ENCODE measurements at regions not wholly inside any gene's neighbourhood (a gene's known extent, or its start where the extent isn't known, plus 50 kb on each side); places are given as distances from the start of the nearest gene placed in this dataset.

DNA sequence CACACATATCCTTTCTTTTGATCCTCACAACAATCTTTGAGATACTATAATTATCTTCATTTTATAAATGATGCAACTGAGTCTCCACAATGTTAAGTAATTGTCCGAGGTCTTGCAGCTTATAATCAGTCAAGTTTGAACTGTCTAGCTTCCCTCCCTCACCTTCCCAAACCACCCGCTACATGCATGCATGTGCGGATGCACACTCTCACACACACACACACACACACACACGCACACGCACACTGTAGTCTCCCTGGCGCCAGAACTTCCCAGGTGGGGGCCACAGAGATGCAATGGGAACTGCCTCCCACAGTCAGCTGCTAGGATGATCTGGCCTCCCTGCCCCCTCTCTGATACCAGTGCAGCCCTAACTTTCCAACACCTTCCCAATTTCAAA is 501.3 kb downstream of the BUD13 start:
- intact Hi-C loops (cut with DNase I): loop anchor here in 1 of 2 donors (5.0 to 10.0 kb wide), 2 partner anchors 277 to 944 kb away; no protein-coding TSS in a partner anchor
- DNase-seq (no peak), ATAC-seq (no peak)
- Histone ChIP-seq H3K36me3 (ENCODE audit: insufficient read depth in 1 of 2, low read depth in 1 of 2) (no peaks in the 10 kb centered on the region), H3K4me3 (no peak overlapping the region), H3K27ac (no peak overlapping the region), H3K27me3 (ENCODE audit: insufficient read depth in 3 of 3, low read length in 2 of 3) (peaks cover 0 to 13% (median 2%) of the 10 kb centered on the region in 3 donors), H3K9me3 (no peaks in the 10 kb centered on the region), H3K4me1 (no peaks in the 10 kb centered on the region)
- 81 to 88% (median 83%) methylated on average over 6 of the region's 6 CpGs for WGBS, 3 donors
- TF ChIP-seq, protein P1, sequence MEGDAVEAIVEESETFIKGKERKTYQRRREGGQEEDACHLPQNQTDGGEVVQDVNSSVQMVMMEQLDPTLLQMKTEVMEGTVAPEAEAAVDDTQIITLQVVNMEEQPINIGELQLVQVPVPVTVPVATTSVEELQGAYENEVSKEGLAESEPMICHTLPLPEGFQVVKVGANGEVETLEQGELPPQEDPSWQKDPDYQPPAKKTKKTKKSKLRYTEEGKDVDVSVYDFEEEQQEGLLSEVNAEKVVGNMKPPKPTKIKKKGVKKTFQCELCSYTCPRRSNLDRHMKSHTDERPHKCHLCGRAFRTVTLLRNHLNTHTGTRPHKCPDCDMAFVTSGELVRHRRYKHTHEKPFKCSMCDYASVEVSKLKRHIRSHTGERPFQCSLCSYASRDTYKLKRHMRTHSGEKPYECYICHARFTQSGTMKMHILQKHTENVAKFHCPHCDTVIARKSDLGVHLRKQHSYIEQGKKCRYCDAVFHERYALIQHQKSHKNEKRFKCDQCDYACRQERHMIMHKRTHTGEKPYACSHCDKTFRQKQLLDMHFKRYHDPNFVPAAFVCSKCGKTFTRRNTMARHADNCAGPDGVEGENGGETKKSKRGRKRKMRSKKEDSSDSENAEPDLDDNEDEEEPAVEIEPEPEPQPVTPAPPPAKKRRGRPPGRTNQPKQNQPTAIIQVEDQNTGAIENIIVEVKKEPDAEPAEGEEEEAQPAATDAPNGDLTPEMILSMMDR (IDR thresholded peaks at IDR 0.05): no peak

DNA sequence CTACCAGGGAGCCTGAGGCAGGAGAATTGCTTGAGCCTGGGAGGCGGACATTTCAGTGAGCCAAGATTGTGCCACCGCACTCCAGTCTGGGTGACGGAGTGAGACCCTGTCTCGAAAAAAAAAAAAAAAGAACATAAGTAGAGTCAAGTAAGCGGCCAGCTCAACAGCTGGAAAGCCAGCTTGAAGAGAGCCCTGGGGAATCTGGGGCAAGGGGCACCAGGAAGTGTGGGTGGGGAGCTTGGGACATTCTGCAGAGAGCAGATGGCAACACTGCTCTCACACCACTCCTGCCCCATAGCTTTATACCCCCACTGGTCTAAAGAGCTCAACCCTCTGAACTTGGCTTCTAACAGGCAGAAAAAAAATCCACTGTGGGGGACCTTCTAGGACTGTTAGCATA is 505.6 kb downstream of the BUD13 start:
- intact Hi-C loops (cut with DNase I): no loop called here
- Histone ChIP-seq H3K4me1 (no peaks in the 10 kb centered on the region), H3K36me3 (ENCODE audit: insufficient read depth in 1 of 2, low read depth in 1 of 2) (no peaks in the 10 kb centered on the region), H3K27me3 (ENCODE audit: insufficient read depth in 3 of 3, low read length in 2 of 3) (peaks cover 0 to 26% (median 2%) of the 10 kb centered on the region in 3 donors), H3K4me3 (no peak overlapping the region), H3K27ac (no peak overlapping the region), H3K9me3 (no peaks in the 10 kb centered on the region)
- 48 to 55% (median 50%) methylated on average over 5 of the region's 5 CpGs for WGBS, 3 donors
- TF ChIP-seq, protein P1 (IDR thresholded peaks at IDR 0.05): no peak
- ATAC-seq (no peak), DNase-seq (no peak)

DNA sequence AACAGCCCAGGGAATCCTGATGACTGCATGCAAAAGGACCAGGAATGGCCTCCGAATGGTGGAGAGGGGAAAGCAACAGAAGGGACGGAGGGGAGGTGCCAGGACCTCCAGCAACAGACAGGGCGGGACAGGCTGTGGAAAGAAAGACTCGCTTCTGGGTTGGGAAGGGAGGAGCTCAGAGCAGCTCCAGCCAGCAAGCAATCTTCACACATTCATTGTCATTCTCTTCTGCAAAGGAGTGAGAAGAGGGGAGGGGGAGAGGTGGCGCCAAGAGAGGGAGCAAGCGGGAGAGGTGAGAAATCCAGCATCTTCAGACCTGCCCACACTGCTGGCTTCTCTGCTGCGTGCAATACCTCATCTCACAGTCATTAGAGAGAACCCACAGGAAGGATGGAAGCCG is 509.0 kb downstream of the BUD13 start:
- WGBS, 3 donors: 40 to 49% (median 47%) methylated on average over 8 of the region's 8 CpGs
- Histone ChIP-seq H3K27me3 (ENCODE audit: insufficient read depth in 3 of 3, low read length in 2 of 3) (peaks cover 0 to 41% (median 2%) of the 10 kb centered on the region in 3 donors), H3K9me3 (no peaks in the 10 kb centered on the region), H3K4me1 (no peaks in the 10 kb centered on the region), H3K4me3 (no peak overlapping the region), H3K27ac (no peak overlapping the region), H3K36me3 (ENCODE audit: insufficient read depth in 1 of 2, low read depth in 1 of 2) (no peaks in the 10 kb centered on the region)
- no peak for DNase-seq
- TF ChIP-seq, protein P1 (IDR thresholded peaks at IDR 0.05): no peak
- intact Hi-C loops (cut with DNase I): no loop called here
- no peak for ATAC-seq

DNA sequence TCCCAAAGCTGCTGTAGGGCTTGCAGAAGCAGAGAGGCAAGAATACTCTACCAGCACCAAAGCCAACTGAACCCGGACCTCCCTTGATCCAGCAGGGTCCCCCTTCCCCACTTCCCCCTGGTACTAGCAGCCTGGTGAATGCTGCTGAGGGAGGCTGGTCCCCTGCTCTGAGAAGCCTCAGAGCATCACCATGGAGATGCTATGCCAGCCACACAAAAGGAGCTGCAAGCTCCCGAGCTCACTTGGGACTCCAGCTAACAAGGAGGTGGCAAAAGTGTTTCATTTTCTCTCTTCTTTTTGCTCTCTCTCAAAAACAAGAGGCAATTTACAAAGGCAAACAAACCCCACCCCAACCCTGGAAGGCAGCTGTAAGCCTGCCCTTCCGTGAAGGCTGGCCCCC is 509.8 kb downstream of the BUD13 start:
- ATAC-seq: no peak

More for the DNA sequence above, 509.8 kb downstream of the BUD13 start:
- H3K27ac ChIP-seq: no peak overlapping the region
- TF ChIP-seq, protein P1 (IDR thresholded peaks at IDR 0.05): no peak
- H3K36me3 ChIP-seq (ENCODE audit: insufficient read depth in 1 of 2, low read depth in 1 of 2): no peaks in the 10 kb centered on the region
- peaks cover 0 to 41% (median 2%) of the 10 kb centered on the region in 3 donors for H3K27me3 ChIP-seq (ENCODE audit: insufficient read depth in 3 of 3, low read length in 2 of 3)
- no peak for DNase-seq
- H3K4me3 ChIP-seq: no peak overlapping the region
- H3K9me3 ChIP-seq: no peaks in the 10 kb centered on the region
- intact Hi-C loops (cut with DNase I): no loop called here
- no peaks in the 10 kb centered on the region for H3K4me1 ChIP-seq
- WGBS, 3 donors: 51 to 60% (median 56%) methylated on average over 3 of the region's 3 CpGs
